ENCODE measurements at regions not wholly inside any gene's neighbourhood (a gene's known extent, or its start where the extent isn't known, plus 50 kb on each side); places are given as distances from the start of the nearest gene placed in this dataset.

GRCh38 chr12:124094188-124094587 is 121.2 kb downstream of the ZNF664 start:
- TF ChIP-seq CTCF (IDR thresholded peaks at IDR 0.05) (no peak), SIN3A (IDR thresholded peaks at IDR 0.05; ENCODE audit: borderline replicate concordance, insufficient read depth, low read depth, low read length) (no peak), POLR2AphosphoS5 (IDR thresholded peaks at IDR 0.05; ENCODE audit: low read depth, low read length) (no peak), REST (IDR thresholded peaks at IDR 0.05; ENCODE audit: insufficient read depth in 1 of 2, low read depth in 2 of 2, low read length in 1 of 2) (no peak), TCF7L2 (IDR thresholded peaks at IDR 0.05; ENCODE audit: low read depth, low read length) (no peak)

All from Panc1 (cell line).